Fibroblast of skin of left biceps (primary cell): ENCODE measurements at regions not wholly inside any gene's neighbourhood (a gene's known extent, or its start where the extent isn't known, plus 50 kb on each side); places are given as distances from the start of the nearest gene placed in this dataset.
A peak's percentile ranks its signal among the peaks of the same experiment; 100 is the strongest.

Experiments
- DNase-seq, 2 experiments: peaks; one replicate each; pipeline ENCODE4 v3.0.0-alpha.2; 2013; ENCODE audit warnings: low read depth in 2 of 2

- no peak for DNase-seq
These were observed 344.4 kb downstream of the THBS2 start for GRCh38 chr6:168909288-168909687.

- DNase-seq: peak; percentile 32 to 39
These were observed 344.8 kb downstream of the THBS2 start for GRCh38 chr6:168908887-168909286.

DNA sequence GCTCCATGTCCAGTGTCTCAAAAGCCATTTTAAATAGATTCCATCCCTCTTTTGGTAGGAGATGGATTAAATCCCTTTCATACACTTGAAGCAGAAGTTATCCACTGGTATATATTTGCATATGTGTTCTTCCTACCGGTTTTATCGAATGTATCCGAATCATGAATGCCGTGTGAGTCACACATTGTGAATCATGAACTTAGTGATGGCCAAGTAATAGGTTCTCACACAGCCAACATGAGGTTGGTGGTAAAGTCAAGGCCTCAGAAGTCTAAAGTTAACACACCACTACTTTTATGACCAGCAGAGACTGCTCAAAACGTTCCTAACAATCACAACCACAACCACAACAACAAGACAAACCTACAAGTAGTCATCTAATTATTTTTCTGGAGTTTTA lies 345.5 kb downstream of the THBS2 start:
- DNase-seq: peak in 1 of 2 experiments; percentile 16

GRCh38 chr6:168906391-168906790 lies 347.3 kb downstream of the THBS2 start:
- DNase-seq: no peak

GRCh38 chr6:168905451-168906090 lies 348.1 kb downstream of the THBS2 start:
- DNase-seq: no peak

DNA sequence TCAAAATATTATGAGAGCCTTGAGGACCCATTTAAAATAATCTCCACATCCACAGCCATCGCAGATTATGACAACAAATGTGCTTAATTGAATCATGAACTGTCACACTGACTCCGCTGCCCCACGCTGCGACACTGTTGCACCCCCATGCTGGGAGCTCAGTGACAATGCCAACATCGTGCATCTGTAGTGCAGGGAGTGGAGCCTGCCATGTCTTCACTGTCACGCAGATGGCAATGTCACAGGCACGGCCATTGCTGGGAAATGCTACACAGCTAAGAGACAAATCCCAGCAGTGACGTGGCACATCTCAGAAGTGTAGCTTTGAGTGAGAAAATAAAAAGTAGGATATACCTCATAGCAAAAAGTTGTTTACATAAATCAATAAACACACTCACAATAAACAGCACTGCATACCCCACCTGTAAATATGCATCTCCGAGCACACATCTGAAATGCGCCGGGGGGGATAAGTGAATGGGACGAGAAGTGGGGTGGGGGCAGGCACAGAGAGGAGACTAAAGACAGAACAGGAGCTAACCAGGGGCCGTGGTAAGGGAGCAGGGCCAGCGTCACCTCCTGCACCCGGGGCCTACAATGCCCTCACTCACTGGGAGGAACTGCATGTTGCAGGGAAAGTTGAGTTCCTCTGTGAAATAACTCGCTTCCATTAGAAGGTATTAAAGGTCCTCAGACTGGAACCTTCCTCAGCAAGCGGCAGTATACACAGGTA lies 349.9 kb downstream of the THBS2 start:
- DNase-seq: no peak

DNA sequence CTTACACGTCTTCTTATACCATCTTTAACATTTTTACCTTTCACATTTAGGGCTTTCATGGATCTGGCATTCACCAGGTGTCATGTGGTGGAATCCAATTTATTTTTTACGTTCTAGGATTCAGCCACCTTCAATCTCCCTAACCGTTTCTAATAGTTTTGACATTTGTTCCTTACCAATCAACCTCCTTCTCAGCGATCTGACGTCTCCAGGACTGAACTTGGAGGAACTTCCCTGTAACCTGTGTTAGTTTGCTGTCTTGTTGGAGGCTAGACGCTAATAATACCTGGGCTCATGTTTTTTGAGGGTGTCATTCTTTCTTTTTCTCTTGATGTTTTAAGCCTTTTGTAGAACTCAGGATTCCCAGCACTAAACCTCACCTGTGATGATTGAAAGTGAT lies 351.6 kb downstream of the THBS2 start:
- no peak for DNase-seq

GRCh38 chr6:168901076-168901475 lies 352.6 kb downstream of the THBS2 start:
- no peak for DNase-seq

- no peak for DNase-seq
These were observed 357.3 kb downstream of the THBS2 start for GRCh38 chr6:168896321-168896720.

DNA sequence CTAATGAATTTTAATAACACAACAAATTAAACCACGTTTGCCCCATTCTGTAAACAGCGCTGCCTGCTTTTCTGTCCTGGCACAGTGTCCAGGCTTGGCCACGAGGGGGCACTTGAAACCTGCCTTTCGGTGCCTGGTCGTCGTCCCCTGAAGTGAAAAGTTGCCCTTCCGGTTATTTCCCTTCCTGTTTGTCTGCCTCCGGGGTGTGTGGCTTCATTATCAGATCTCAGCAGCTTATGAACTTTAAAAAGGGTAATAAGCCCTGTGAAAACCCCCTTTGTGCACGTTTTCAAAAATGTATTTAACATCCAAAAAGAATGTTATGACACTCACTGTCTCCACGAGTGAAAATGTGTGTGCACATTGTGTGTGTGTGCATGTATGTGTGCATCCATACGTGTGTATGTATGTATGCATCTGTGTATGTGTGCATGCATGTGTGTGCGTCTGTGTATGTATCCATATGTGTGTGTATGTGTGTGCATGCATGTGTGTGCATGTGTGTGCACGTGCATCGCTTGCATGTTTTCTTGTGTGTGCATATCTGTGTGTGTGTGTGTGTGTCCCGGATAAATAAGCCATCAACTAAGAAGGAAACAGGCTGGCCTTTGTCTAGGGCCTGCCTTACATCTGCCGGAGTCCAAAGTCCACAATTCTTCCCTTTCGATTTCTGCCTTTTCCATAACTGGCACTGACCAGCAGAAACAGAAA lies 358.4 kb downstream of the THBS2 start:
- DNase-seq: peak; percentile 32 to 36

DNA sequence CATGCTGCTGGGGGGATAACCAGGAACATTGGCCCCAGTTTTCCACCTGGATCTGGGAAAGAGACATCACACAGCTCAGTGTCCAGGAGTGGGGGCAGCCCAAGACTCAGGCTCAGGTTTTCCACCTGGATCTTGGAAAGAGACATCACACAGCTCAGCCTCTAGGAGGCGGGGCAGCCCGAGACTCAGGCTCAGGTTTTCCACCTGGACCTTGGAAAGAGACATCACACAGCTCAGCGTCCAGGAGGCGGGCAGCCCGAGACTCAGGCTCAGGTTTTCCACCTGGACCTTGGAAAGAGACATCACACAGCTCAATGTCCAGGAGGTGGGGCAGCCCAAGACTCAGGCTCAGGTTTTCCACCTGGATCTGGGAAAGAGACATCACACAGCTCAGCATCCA lies 361.6 kb downstream of the THBS2 start:
- DNase-seq: no peak

GRCh38 chr6:168890981-168891365 lies 362.7 kb downstream of the THBS2 start:
- DNase-seq: no peak

GRCh38 chr6:168890306-168890980 lies 363.2 kb downstream of the THBS2 start:
- no peak for DNase-seq

DNA sequence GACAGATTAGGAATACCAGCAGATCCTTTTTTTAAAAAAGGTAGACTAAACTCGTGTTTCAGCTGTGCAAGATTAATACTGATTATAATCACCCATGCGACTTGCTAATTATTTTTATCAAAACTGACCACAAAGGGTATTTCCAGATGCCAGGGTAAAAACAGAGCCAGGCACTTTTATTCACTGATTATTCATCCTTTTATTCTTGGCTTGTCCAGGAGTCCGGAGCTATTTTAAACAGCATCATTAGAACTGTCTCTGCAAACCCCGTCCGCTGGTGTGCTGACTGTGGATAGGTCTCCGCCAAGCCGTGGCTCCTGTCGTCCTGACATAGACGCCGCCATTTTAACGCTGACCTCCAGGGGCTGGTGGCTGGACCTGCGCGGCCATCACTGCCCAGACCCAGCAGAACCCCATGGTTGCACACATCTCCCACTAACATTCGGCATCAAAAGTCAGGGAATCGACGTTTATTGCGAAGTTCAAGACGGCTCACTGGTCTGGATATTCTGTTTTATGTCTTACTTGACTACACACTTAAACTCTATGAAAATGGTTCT lies 364.8 kb downstream of the THBS2 start:
- DNase-seq: no peak

DNA sequence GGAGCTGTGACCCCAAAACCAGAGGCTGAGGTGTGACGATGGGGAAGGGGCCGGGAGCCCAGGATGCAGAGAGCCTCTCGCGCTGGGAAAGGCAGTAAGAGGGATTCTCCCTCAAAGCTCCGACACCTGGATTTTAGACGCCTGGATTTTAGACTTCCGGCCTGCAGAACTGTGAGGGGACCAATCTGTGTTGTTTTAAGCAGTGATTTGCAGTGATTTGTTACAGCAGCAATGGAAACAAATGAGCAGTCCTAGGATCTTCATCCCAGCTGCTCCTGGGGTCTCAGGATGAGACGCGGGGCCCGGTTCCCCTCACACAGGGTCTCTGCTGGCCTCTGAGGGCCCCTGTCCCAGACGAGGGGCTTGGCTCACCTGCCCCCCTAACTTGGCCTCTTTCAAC lies 365.5 kb downstream of the THBS2 start:
- DNase-seq: no peak

GRCh38 chr6:168887621-168888020 lies 366.0 kb downstream of the THBS2 start:
- DNase-seq: no peak

DNA sequence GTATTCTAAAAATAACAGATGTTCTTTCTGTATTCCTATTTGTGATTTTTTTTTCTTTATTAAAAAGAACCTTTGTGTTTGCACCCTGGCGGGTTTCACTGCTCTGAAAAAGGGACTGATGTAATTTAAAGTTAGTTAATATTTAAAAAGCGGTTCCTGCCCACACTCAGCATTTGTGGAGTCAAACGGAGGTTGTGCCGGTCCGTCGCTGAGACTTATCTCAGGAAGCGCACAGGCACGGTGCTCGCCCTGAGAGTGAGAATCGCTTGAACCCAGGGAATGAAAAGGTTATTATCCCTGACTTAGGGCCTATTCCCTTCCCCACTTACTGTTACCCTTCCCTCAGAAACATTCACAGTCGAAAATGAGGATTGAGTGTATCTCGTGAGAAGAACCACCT lies 366.7 kb downstream of the THBS2 start:
- no peak for DNase-seq

- no peak for DNase-seq
These were observed 367.6 kb downstream of the THBS2 start for GRCh38 chr6:168885751-168886742.

DNA sequence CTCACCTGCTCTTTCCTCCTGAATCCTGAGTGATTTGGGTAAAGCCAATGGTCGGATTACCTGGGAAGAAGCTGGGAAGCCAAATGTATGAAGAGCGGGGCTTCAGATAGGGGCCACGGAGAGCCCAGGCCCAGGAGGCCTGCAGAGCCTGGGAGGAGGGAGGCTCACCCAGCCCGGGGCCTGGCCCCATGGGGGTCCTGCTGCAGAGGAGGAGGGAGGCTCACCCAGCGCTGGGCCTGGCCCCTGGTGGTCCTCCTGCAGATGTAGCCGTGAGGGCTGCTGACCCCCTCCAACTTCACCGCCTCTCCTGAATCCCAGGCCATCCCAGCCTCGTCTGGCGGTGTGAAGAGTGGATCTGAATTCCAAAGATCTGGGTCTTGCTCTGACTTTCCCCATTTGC lies 368.4 kb downstream of the THBS2 start:
- no peak for DNase-seq

DNA sequence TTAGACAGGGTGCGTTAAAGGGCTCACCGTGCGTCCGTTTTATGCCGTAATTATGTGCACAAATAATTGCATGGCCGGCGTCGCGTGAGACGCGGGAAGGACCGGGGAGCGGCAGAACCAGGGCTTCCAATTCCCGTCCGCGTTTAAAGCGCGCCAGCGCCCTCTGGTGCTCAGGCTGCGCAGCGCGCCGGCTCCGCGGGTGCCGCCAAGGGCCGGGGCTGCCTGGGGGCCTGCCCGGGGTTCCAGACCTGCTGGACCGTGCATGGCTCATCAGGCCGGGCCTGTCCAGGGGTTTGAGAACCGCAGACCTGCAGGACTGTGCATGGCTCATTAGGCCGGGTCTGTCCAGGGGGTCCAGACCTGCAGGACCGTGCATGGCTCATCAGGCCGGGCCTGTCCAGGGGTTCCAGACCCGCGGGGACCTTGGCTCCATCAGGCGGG lies 369.0 kb downstream of the THBS2 start:
- DNase-seq: peak in 1 of 2 experiments; percentile 3
